A204.1 (cell line): ENCODE measurements at regions not wholly inside any gene's neighbourhood (a gene's known extent, or its start where the extent isn't known, plus 50 kb on each side); places are given as distances from the start of the nearest gene placed in this dataset.
"Not testable (repeated sequence)": the region's sequence is repeated elsewhere in the genome, so short reads cannot be mapped to it uniquely, and the experiment has no call there.

Experiments
- FAIRE-seq: peaks from 2 replicates; lab custom pipeline; 2012; peaks lifted over from hg19 to GRCh38; lab: Jason Lieb, UNC

DNA sequence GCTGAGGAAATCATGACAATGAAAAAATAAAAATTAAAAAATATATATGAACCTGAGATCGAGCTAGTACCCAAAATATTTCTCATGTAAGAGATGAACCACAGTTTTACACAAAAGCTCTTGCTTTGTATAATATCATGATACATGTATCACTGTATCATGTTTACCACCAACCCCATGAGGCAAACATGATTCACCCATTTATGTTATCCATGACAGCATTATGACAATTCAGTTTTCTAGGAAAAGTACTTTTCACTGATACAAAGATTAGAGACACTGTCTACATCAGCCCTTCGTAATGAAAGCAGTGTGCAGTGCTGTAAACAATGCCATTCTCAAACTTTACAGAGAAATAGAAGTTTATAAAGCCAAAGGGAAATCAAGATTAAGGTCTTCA, 852.5 kb upstream of the LRRC4C start:
- no peak for FAIRE-seq

GRCh38 chr11:42315267-42315666, 855.8 kb upstream of the LRRC4C start:
- FAIRE-seq, result no peak

DNA sequence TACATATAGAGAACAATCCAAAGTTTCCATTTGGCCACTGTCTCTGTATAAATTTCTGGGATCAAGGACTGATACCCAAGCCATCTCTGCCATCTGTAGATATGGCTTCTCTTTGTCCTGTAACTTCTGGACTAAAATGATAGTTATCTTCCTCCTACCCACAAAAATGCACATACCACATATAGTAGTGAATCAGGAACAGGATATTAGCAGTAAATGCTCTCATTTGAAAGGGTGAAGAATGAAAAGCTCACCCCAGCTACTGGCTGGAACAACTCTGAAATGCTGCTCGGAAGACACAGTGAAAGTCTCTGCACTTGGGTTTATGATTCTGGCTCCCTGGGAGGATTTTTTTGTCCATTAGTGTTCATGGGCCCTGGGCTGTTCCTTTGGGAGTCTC, 856.4 kb upstream of the LRRC4C start:
- FAIRE-seq, result no peak

DNA sequence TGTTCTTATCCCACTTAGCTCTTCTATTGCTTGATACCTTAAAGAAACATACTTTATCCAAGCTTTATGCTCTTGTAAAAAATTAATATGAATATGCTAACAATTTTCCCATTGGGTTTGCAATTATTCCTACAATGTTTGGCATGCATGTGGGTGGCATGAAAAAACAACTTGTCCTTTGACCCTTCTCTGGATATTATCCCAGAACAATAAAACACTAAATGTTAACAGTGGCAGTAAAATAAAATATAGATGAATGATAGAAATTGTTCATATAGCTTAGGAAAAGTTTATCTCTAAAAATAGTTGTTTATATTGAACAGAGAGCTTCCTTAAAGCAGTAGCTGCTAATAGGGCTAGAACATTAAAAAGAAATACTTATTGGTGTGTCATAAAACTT, 860.5 kb upstream of the LRRC4C start:
- FAIRE-seq, result no peak

DNA sequence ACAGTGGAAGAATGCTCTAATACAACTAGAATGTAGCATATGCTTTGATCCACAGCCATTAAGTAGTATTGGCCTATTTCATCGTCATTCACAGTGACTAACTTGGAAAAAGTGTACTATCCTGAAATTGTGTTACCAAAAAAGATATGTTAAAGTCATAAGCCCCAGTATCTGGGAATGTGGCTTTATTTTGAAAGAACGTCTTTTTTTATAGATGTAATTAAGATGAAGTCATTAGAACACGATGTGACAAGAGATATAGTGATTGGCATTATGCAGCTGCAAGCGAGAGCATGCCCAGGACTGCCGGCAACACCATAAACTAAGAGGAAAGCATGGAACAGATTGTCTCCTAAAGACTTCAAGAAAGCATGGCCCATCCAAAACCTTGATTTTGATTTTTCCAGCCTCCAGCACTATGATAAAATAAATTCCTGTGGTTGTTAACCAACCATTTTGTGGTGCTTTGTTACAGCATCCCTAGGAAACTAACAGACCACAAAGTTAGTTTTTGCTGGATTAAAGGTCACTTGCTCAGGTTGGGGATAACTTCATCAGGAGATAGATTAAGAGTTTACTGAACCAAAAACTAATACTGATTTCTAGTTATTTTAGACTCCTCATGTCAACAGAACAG, 870.6 kb upstream of the LRRC4C start:
- FAIRE-seq, result no peak

DNA sequence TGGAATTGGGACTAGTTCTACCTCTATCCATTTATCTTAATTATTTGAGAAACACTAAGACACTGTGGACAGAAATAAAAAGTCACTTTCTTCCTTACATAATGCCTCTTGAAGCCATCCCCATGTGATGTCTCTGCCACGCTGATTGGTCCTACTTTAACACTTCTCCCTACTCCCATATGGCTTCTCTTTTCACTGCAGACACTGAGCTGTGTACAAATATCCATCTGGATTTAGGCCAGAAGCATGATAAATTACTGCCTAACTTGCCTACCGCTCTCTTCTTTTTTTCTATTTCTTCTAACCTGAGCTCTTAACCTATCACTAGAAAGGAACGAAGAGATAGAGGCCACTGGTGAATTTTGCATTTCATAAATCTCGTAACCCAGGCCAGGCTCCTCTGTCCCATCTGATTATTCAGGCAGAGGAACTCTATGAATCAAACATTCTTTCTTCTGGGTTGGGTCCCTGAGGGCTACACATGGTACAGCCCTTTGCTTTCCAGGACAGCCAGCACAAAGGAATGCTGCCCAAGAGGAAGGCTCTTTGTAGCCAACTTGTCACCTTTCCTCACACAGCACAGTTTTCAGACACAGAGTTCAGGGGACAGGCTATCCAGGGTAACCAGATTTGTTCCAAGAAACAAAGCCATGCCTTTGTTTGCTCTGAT, 878.5 kb upstream of the LRRC4C start:
- FAIRE-seq, result no peak

GRCh38 chr11:42344204-42344792, 884.8 kb upstream of the LRRC4C start:
- FAIRE-seq, result no peak

DNA sequence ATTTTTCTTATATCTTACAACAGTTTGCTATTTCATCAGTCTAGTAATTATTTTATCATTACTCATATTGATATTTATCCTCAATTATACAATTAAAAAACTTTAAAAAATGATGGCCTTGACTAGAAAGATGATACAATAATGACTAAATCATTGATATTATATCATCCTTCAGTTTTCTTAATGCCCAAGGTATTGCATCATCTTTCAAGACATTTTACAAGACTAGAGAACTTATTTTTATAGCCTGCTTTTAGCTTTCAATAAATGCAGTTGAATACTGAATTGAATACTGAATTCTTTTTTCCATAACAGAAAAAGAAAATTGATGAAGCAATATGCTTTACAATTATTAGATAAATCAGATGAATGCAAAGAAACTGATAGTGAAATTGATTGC, 886.5 kb upstream of the LRRC4C start:
- no peak for FAIRE-seq

DNA sequence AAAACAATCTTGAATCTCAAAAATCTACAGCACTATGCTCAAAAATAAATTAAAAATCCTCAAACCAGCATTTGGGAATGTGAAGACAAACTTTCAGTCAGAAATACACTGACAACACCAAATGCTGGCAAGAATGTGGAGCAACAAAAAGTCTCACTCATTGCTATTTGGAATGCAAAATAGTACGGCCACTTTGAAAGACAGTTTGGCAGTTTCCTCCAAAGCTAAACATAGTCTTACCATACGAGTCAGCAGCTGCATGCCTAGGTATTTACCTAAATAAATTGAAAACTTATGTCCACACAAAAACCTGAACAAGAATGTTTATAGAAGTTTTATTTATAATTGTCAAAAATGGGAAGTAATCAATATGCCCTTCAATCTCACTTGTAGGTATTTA, 904.2 kb upstream of the LRRC4C start:
- FAIRE-seq, result no peak

DNA sequence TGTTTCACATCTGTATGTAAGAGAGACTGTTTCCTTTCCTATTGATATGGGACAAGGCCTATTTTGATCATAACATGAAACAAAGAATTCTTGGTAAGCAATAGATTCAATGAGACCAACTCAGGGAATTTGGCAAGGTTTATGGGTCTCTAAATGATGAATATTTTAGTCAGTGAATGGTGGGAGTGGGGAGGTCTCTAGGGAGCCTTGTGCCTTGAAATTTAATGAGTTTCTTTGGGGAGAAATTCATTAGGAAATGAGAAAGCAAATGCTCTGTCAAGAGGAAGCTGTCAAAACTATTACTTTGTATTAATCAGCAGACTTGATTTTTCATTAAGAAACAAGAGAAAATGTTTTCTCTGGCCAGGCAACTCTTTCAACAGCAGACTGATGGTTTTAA, 921.7 kb upstream of the API5 start:
- FAIRE-seq, result no peak

- no peak for FAIRE-seq
Measured at GRCh38 chr11:42397483-42397882, 914.3 kb upstream of the API5 start.

DNA sequence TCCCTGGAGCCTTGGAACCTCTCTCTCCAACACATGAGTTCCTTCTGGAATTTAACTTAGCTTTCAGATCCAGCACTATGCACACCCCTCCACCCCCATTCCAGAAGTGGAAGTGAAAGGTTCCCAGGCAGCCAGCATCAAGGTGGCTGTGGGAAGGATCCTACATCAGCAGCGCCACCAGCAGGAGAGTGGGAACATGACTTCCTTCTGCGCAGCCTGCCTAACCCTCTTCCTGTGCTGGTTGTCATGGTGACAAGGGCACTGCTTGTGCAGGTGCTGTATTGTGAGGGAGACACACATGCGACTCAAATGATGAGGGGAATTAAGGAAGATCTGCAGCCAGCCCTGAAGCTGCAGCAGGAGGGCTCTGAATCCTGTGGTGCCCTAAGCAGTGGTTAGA, 904.5 kb upstream of the API5 start:
- no peak for FAIRE-seq

DNA sequence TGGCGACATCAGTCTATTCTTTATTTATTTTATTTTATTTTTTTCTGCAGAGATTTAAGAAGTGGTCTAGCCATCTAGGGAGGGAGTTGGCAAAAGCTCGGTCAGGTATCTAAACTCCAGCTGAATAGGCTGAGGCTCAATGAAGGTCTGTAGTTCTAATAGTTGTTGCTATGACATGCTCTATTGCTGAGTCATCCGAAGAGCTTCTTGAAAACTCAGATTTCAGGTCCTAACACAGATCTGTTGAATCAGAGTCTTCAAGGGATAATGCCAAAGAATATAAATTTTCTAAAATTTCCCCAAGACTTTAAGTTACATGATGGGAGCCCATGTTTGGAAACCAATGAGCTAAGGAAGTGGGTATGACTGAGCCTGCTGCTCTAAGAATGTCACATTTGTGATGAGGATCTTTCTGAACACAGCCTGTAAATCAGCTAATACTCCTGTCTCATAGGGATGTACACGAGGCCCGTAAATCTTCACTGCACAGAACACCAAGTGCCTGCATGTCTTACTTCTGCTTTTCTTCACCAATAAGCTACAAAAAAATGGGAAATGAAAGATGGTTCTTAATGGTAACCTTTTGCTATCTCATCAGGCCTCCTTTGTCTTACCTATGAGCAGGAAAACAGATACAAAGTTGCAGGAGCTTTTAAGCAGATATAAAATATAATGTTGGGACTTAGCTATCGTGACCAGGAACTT, 901.4 kb upstream of the API5 start:
- no peak for FAIRE-seq

- FAIRE-seq, result no peak
Measured at GRCh38 chr11:42412590-42412989, 899.2 kb upstream of the API5 start.

DNA sequence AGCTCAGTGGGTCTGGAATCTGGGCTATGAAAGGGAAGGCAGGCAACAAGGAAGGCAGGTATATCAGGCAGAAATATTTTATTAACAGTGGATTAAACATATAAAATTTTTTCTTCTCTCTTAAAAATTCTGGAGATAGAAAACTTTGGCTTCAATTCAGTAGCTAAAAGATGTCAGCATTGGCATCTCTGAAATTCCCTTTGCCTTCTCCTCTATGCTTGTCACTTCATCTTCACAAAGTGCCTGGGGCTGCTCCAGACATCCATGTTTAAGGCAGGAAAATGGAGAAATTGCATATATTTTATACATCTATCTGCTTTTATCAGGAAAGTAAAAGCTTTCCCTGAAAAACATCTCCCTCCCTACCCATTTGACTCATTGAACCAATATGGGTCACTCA, 894.1 kb upstream of the API5 start:
- no peak for FAIRE-seq

- no peak for FAIRE-seq
Measured at GRCh38 chr11:42422090-42422489, 889.7 kb upstream of the API5 start.

DNA sequence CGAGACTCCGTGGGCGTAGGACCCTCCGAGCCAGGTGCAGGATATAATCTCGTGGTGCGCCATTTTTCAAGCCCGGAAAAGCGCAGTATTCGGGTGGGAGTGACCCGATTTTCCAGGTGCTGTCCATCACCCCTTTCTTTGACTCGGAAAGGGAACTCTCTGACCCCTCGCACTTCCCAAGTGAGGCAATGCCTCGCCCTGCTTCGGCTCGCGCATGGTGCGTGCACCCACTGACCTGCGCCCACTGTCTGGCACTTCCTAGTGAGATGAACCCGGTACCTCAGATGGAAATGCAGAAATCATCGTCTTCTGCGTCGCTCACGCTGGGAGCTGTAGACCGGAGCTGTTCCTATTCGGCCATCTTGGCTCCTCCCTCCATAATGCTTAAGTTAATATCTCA, 876.9 kb upstream of the API5 start:
- not testable (repeated sequence) for FAIRE-seq

DNA sequence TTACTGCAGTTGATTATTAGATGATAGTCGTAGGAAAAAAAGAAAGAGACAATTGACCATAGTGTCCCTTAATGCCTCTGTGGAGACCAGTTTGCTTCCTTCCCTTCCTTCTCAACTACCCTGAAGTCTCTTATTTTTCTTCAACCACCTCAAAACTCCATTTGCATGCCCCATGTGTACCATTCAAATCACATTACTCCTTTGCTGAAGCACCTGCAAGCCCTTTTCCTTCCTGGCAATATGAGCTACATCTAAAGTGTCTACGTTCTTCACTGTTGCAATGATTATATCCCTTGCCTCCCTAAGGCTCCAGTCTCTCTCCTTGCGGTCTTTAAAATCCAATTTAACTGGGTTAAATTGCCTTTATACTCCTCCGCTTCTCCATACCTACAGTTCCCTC, 867.4 kb upstream of the API5 start:
- FAIRE-seq, result no peak

DNA sequence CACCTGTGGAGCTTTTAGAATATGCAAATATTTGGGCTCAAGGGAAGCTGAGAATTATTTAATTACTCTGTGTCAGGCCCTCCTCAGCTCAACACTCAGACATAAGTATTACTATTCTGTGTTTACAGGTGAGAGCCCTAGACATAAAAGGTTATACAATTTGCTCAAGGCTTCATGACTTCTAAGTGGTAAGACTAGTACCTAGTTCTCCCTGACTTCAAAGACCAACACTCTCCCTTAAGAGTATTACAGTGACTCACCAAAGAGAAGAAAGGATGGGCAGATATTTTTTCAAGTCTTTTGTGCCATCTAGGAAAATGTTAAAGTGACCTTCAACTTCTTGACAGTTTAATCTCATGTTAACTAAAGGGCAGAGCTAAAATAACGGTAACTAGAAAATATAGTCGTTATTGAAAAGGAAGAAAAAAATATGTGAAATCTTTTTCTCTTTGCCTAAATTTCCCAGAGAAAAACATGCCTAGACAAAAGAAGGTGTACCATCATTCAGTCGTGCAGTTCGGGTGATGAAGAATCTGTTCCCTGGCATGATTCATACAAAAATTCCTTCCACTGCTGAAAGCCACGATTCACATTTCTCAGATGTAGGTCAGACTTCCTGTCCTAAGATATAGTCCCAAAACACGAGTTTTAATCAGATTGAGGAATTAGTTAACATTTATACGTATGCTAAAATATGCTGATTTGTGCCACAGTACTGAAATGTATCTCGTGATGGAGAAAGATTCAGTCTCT, 849.1 kb upstream of the API5 start:
- no peak for FAIRE-seq

- no peak for FAIRE-seq
Measured at GRCh38 chr11:42465623-42466022, 846.2 kb upstream of the API5 start.

DNA sequence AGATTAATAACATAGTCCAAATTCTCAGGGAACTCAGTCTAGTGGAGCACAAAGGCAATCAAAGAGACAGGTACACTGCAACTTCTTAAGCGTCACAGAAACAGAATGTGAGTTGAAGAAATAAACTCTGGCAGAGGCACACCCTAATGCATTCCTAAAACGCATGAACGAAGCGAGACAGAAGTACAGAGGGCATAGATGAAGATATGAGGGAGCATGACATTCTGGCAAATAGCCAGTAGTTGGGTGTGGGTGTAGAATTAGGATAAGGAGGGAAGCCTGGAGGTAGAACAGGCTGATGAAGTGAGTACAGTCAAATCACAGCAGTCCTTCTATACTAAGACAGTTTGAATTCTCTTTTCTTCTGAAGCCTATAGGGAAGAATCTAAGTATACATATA, 838.7 kb upstream of the API5 start:
- FAIRE-seq, result no peak

GRCh38 chr11:42482822-42483221, 829.0 kb upstream of the API5 start:
- no peak for FAIRE-seq

- no peak for FAIRE-seq
Measured at GRCh38 chr11:42490506-42490905, 821.3 kb upstream of the API5 start.
